WTC11 (cell line): ENCODE measurements at regions not wholly inside any gene's neighbourhood (a gene's known extent, or its start where the extent isn't known, plus 50 kb on each side); places are given as distances from the start of the nearest gene placed in this dataset.

Experiments
- E2F4 ChIP-seq: sonication (generic); formaldehyde crosslinking; IDR thresholded peaks from 2 replicates; pipeline ENCODE4 v1.8.1; 2022; ENCODE audit warnings: low read depth, mild to moderate bottlenecking, moderate library complexity, missing genetic modification reagents, borderline replicate concordance
- FOXJ3 ChIP-seq: sonication (generic); formaldehyde crosslinking; IDR thresholded peaks from 2 replicates; pipeline ENCODE4 v1.9.0; 2021; ENCODE audit warnings: missing genetic modification reagents, mild to moderate bottlenecking, borderline replicate concordance
- NFE2L1 ChIP-seq: sonication (generic); formaldehyde crosslinking; IDR thresholded peaks from 2 replicates; pipeline ENCODE4 v1.8.1; 2023; ENCODE audit warnings: missing genetic modification reagents
- SMAD4 ChIP-seq: sonication (generic); formaldehyde crosslinking; IDR thresholded peaks from 2 replicates; pipeline ENCODE4 v1.8.0; 2022; ENCODE audit warnings: mild to moderate bottlenecking, missing genetic modification reagents
- ZNF317 ChIP-seq: sonication (generic); formaldehyde crosslinking; IDR thresholded peaks from 2 replicates; pipeline ENCODE4 v1.8.1; 2023; ENCODE audit warnings: low read depth, mild to moderate bottlenecking, moderate library complexity, missing genetic modification reagents, borderline replicate concordance
- ZNF423 ChIP-seq: fragments of 250-450 bp; sonication (Bioruptor Pico); IDR thresholded peaks from 2 replicates; pipeline ENCODE4 v2.1.2; 2022; ENCODE audit warnings: mild to moderate bottlenecking, moderate library complexity
- TF ChIP-seq, protein P1 (sequence below): fragments of 200-600 bp; IDR thresholded peaks from 2 replicates; pipeline ENCODE4 v1.8.0; 2022; ENCODE audit warnings: antibody characterized with exemption
- TF ChIP-seq, protein P2 (sequence below): sonication (generic); formaldehyde crosslinking; conservative IDR thresholded peaks from 2 replicates; pipeline ENCODE4 v1.8.1; 2022; ENCODE audit warnings: mild to moderate bottlenecking, missing genetic modification reagents
- TF ChIP-seq, protein P3 (sequence below): sonication (generic); formaldehyde crosslinking; IDR thresholded peaks from 2 replicates; pipeline ENCODE4 v1.8.0; 2023; ENCODE audit warnings: mild to moderate bottlenecking, missing genetic modification reagents

DNA sequence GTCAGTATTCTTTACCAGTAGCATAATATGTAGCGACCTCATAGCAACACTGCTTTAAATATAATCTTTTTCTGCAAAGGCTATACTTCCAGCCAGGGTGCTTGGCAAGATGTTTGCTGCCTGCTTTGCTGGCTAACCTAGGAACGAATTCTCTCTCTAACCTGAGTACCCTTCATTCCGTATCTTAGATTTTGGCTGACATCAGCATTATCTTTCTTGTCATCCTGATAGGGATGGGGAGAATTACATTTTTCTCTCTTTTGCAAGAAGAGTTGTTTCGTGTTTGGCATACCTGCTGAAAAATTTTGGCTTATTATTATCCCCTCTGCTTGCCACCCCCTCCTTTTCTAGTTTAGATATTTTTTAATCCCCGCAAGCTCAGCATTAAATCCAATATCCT is 91.2 kb upstream of the CLMP start:
- TF ChIP-seq NFE2L1 (CRISPR knock-in tag), result no peak
- TF ChIP-seq E2F4 (CRISPR knock-in tag), result no peak
- TF ChIP-seq, protein P1, sequence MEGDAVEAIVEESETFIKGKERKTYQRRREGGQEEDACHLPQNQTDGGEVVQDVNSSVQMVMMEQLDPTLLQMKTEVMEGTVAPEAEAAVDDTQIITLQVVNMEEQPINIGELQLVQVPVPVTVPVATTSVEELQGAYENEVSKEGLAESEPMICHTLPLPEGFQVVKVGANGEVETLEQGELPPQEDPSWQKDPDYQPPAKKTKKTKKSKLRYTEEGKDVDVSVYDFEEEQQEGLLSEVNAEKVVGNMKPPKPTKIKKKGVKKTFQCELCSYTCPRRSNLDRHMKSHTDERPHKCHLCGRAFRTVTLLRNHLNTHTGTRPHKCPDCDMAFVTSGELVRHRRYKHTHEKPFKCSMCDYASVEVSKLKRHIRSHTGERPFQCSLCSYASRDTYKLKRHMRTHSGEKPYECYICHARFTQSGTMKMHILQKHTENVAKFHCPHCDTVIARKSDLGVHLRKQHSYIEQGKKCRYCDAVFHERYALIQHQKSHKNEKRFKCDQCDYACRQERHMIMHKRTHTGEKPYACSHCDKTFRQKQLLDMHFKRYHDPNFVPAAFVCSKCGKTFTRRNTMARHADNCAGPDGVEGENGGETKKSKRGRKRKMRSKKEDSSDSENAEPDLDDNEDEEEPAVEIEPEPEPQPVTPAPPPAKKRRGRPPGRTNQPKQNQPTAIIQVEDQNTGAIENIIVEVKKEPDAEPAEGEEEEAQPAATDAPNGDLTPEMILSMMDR, result no peak
- TF ChIP-seq SMAD4 (CRISPR knock-in tag), result no peak
- TF ChIP-seq, protein P2, sequence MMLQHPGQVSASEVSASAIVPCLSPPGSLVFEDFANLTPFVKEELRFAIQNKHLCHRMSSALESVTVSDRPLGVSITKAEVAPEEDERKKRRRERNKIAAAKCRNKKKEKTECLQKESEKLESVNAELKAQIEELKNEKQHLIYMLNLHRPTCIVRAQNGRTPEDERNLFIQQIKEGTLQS, result no peak
- TF ChIP-seq, protein P3, sequence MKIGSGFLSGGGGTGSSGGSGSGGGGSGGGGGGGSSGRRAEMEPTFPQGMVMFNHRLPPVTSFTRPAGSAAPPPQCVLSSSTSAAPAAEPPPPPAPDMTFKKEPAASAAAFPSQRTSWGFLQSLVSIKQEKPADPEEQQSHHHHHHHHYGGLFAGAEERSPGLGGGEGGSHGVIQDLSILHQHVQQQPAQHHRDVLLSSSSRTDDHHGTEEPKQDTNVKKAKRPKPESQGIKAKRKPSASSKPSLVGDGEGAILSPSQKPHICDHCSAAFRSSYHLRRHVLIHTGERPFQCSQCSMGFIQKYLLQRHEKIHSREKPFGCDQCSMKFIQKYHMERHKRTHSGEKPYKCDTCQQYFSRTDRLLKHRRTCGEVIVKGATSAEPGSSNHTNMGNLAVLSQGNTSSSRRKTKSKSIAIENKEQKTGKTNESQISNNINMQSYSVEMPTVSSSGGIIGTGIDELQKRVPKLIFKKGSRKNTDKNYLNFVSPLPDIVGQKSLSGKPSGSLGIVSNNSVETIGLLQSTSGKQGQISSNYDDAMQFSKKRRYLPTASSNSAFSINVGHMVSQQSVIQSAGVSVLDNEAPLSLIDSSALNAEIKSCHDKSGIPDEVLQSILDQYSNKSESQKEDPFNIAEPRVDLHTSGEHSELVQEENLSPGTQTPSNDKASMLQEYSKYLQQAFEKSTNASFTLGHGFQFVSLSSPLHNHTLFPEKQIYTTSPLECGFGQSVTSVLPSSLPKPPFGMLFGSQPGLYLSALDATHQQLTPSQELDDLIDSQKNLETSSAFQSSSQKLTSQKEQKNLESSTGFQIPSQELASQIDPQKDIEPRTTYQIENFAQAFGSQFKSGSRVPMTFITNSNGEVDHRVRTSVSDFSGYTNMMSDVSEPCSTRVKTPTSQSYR, result no peak
- TF ChIP-seq FOXJ3 (CRISPR knock-in tag), result no peak
- no peak for TF ChIP-seq ZNF423 (CRISPR knock-in tag)
- TF ChIP-seq ZNF317 (CRISPR knock-in tag), result no peak
